ENCODE measurements at regions not wholly inside any gene's neighbourhood (a gene's known extent, or its start where the extent isn't known, plus 50 kb on each side); places are given as distances from the start of the nearest gene placed in this dataset.
A peak's percentile ranks its signal among the peaks of the same experiment; 100 is the strongest.

DNA sequence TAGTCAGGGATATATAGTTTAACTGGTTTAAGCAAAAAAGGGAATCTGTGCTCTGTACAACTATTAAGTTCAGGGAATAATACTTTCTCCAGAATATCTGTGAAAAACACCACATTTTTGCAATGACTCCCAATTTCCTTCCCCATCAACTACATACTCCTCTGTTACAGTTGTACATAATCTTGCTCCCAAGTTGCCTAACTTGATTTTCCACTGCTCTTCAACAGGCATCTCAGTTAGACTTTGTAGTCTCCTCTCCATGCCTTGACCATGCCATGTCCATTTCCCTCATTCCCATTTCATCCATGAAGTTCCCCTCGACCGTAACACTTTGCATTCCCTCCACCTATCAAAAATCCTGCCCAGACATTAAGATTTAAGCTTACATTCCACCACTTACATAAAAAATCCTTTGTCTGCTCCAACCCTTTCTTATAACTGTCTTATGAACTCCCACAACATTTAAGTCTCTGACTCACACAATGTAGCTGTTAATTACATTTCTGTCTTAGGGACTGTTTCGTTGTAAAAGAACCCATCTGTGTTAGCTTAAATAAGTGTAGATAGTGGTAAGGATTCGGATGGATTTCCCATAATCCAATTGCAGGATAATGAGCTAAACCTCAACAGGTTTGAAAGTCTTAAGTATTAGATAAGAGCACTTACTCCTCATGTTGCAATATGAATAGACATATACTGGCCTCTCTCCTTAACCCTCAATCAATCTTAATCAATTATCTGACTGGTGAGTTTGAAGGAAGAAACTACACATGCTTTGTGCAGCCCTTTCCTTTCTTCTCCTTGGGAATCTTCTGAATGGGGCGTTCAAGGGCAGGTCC lies 156.5 kb downstream of the PAWR start:
- no peak for DNase-seq

GRCh38 chr12:79532907-79533288 lies 157.9 kb downstream of the PAWR start:
- DNase-seq, result peak; percentile 21

GRCh38 chr12:79531518-79531917 lies 159.2 kb downstream of the PAWR start:
- no peak for DNase-seq

- DNase-seq, result no peak
These were observed 163.3 kb downstream of the PAWR start for GRCh38 chr12:79527473-79527872.

GRCh38 chr12:79525357-79525756 lies 165.4 kb downstream of the PAWR start:
- no peak for DNase-seq

DNA sequence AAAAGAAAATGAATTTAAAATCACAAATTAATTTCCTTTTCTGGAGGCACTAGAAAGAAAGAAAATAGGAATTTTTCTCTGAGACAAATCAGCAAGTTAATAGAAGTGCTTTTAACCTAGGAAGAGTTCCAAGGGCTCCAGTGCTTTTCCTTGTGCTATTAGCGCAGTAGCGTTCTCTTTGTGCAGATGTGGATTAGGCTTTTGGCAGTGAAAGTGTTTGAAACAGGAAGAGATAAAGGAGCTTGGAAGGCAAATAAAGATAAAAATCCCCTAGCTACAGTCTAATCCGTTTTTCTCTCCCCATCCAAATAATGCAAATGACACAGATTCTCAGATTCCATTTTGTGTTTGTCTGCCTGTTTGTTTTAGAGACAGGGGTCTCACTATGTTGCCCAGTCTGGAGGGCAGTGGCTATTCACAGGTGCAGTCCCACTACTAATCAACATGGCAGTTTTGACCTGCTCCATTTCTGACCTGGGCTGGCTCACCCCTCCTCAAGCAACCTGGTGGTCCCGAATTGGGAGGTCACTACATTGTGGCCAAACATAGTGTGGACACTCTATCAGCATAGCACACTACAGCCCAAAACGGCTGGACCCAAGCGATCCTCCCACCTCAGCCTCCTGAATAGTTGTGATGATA lies 166.1 kb downstream of the PAWR start:
- DNase-seq, result no peak

DNA sequence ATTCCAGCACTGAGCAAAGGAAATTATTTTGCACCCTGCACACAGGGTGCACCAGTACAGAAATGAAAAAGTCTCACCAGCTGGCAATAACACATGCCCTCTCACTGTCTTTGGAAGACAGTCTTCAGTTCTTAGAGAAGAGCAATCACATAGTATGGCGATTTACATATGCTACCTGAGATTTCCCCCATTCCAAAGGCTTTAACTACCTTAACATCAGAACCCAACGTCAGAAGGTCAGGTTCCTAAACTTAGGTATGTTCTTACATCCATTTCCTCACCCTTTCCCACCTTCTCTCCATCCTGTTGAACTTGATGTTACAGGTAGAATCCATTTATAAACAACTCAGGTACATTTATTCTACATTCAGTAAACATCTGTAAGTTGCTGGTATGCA lies 167.8 kb downstream of the PAWR start:
- DNase-seq, result no peak

- DNase-seq, result no peak
These were observed 168.3 kb downstream of the PAWR start for GRCh38 chr12:79522257-79522988.

DNA sequence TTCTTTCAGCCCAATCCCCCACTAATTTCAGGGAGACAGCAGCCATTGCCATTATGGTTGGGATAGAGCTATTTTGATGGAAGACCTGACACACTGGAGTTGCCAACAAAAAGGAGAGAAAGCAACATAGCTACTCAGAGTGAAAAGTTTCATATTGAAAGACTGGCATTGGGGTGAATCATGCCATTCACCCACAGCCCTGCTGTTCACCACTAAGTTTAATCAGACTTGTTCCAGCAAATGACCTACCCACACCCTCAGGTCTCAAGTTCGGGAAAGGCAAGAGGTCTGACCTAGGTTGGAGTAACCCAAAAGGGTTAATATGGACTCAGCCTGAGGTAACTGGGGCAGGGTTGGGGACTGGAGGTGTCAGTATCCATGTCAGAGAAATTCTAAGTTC lies 169.2 kb downstream of the PAWR start:
- no peak for DNase-seq

- no peak for DNase-seq
These were observed 173.4 kb downstream of the PAWR start for GRCh38 chr12:79517363-79517762.

DNA sequence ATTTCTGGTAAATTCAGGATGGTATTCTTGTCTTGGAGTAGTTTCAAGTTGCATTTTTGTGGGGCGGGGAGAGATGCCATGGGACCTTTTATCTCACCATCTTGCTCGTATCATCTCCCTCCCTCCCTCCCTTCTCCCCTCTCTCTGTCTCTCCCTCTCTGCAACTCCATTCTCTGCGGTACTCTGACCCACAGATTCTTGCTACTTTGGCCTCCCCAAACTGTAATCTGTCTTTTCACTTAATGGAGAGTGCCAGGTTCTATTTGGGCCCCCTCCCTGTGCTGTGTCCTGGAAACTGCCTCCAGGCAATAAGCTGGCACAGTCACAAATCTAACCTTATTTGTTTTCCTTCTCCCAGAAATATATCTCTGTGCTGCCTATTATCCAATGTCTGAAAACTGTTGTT lies 175.2 kb downstream of the PAWR start:
- no peak for DNase-seq

DNA sequence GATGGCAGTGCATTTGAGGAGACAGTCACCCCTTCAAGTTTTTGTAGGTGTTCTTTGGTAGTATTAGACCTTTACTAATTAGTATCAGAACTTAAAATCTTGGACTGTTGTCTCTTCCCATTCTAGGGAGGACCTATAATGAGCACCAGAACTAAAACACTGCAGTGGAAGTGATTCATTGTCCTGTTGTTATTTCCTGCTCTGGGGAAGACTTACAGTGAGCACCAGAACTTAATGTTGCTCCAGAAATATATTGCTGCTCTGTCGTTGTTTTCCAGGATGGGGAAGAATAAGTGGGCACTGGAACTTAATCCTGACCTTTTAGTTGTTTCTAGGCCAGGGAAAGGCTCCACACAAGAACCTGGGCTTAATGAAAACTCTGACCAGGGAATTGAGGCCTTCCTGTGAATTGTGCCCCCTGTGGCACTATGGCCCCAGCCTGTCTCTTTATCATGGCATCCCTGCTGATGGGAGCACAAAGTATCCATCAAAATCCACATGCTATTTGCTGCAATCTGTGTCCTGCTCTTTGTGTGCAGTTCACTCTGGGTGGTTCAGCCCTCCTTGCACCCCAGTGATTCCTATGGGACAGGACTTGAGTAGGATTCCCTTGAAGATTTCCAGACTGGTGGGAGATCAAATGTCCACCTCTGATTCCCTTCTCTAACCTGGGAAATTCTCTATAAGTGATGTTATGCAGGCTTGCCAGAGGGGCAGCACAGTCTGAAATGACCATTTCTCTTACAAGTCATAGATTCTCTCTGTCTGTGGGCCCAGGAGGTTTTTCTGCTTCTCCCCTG lies 175.8 kb downstream of the PAWR start:
- no peak for DNase-seq

- DNase-seq, result no peak
These were observed 178.7 kb downstream of the PAWR start for GRCh38 chr12:79512068-79512467.

- no peak for DNase-seq
These were observed 182.1 kb downstream of the PAWR start for GRCh38 chr12:79508622-79509021.

Data from NCI-H2029 (cell line).